HG03439 (cell line): ENCODE measurements at regions not wholly inside any gene's neighbourhood (a gene's known extent, or its start where the extent isn't known, plus 50 kb on each side); places are given as distances from the start of the nearest gene placed in this dataset.

Experiments
- ATAC-seq: cut with Tn5 transposase; IDR thresholded peaks from one replicate; pipeline ENCODE4 v1.9.1; 2021; ENCODE audit warnings: mild to moderate bottlenecking, moderate library complexity; ENCODE audit not compliant: unreplicated experiment

- no peak for ATAC-seq
These were observed 150.0 kb upstream of the HAAO start for GRCh38 chr2:42942214-42942989.

GRCh38 chr2:42941633-42942176 is 149.3 kb upstream of the HAAO start:
- ATAC-seq, result no peak

- ATAC-seq, result no peak
These were observed 147.2 kb upstream of the HAAO start for GRCh38 chr2:42939411-42940206.

- no peak for ATAC-seq
These were observed 146.4 kb upstream of the HAAO start for GRCh38 chr2:42938671-42939370.

- no peak for ATAC-seq
These were observed 144.9 kb upstream of the HAAO start for GRCh38 chr2:42937171-42937875.

- no peak for ATAC-seq
These were observed 143.6 kb upstream of the HAAO start for GRCh38 chr2:42935692-42936671.

GRCh38 chr2:42934580-42935186 is 142.3 kb upstream of the HAAO start:
- no peak for ATAC-seq

GRCh38 chr2:42933824-42934254 is 141.5 kb upstream of the HAAO start:
- no peak for ATAC-seq

- no peak for ATAC-seq
These were observed 140.1 kb upstream of the HAAO start for GRCh38 chr2:42932271-42933151.

- ATAC-seq, result no peak
These were observed 139.4 kb upstream of the HAAO start for GRCh38 chr2:42931818-42932195.

- no peak for ATAC-seq
These were observed 138.9 kb upstream of the HAAO start for GRCh38 chr2:42931146-42931817.

- no peak for ATAC-seq
These were observed 137.7 kb upstream of the HAAO start for GRCh38 chr2:42930025-42930581.

GRCh38 chr2:42929546-42930024 is 137.2 kb upstream of the HAAO start:
- ATAC-seq, result no peak

GRCh38 chr2:42928692-42929545 is 136.5 kb upstream of the HAAO start:
- ATAC-seq, result no peak

- no peak for ATAC-seq
These were observed 135.8 kb upstream of the HAAO start for GRCh38 chr2:42928161-42928691.
